Neural progenitor cell (in vitro differentiated cells): ENCODE measurements at regions not wholly inside any gene's neighbourhood (a gene's known extent, or its start where the extent isn't known, plus 50 kb on each side); places are given as distances from the start of the nearest gene placed in this dataset.

Experiments used
- EZH2phosphoT487 ChIP-seq: fragments of 200-600 bp; sonication (generic); IDR thresholded peaks from 2 replicates; pipeline ENCODE4 v1.6.1; 2017; ENCODE audit warnings: antibody characterized with exemption
- TF ChIP-seq, protein P1 (sequence below): fragments of 200-600 bp; sonication (generic); IDR thresholded peaks from 2 replicates; pipeline ENCODE4 v1.5.1; 2017; ENCODE audit warnings: antibody characterized with exemption, mild to moderate bottlenecking

DNA sequence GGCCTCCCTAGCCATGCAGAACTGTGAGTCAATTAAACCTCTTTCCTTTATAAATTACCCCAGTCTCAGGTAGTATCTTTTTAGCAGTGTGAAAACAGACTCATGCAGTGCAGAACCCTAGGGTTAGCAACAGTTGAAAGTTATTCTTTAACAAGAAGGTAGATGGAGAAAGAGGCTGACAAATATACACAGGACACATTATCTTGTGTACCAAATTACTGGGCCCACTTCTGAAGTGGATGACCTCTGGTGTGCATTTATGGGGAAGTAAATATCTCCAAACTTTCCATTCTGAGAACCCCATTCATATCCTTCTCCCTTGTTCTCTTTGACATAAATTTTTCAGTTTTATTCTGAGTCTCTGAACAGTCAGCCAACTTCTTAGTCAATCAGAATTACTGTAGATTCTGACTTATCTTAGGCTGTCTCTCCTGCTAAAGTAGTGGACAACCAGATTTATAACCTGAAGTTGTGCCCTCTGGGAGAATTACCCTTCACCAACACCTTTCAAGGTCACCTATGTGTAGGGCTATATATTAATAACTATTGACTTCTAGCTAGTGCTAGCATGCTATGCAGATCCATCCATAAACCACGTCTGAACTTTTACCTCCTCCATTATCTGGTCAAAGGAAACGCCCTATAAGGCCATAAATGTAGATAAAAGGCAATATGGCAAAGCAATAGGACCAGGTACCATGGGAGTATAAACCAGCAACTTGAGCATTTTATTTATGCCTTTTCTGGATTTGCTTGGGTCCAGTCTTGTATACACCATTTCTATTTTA lies 72.5 kb upstream of the TAB3 start:
- TF ChIP-seq, protein P1, sequence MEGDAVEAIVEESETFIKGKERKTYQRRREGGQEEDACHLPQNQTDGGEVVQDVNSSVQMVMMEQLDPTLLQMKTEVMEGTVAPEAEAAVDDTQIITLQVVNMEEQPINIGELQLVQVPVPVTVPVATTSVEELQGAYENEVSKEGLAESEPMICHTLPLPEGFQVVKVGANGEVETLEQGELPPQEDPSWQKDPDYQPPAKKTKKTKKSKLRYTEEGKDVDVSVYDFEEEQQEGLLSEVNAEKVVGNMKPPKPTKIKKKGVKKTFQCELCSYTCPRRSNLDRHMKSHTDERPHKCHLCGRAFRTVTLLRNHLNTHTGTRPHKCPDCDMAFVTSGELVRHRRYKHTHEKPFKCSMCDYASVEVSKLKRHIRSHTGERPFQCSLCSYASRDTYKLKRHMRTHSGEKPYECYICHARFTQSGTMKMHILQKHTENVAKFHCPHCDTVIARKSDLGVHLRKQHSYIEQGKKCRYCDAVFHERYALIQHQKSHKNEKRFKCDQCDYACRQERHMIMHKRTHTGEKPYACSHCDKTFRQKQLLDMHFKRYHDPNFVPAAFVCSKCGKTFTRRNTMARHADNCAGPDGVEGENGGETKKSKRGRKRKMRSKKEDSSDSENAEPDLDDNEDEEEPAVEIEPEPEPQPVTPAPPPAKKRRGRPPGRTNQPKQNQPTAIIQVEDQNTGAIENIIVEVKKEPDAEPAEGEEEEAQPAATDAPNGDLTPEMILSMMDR, result no peak
- no peak for TF ChIP-seq EZH2phosphoT487
